ENCODE measurements at regions not wholly inside any gene's neighbourhood (a gene's known extent, or its start where the extent isn't known, plus 50 kb on each side); places are given as distances from the start of the nearest gene placed in this dataset.

DNA sequence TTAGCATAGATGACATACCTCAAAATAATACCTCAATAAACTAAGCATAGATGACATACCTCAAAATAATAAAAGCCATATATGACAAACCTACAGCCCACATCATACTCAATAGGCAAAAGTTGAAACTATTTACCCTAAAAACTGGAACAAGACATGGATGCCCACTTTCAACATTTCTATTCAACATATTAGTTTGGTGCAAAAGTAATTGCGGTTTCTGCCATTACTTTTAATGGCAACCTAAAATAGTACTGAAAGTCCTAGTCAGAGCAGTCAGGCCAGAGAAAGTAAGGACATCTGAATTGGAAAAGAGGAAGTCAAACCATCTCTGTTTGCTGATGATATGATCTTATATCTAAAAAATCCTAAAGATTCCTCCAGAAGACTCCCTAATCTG lies 250.4 kb downstream of the RAB28 start:
- TF ChIP-seq SNRNP70 (optimal IDR thresholded peaks at IDR 0.05; ENCODE audit: low read depth, low read length) (no peak), ZBTB40 (IDR thresholded peaks at IDR 0.05) (peak; percentile 60), ZBTB40 (CRISPR knock-in tag; IDR thresholded peaks at IDR 0.05) (no peak), ZNF143 (CRISPR knock-in tag; IDR thresholded peaks at IDR 0.05) (no peak)
- H3K27me3 ChIP-seq (ENCODE audit: control insufficient read depth in 2 of 2, insufficient read depth in 2 of 2, low read length in 2 of 2) = no peaks in the 10 kb centered on the region
- H3K27ac ChIP-seq (ENCODE audit: extremely low read depth, low read depth, low read length) = no peak overlapping the region
- 0% methylated on average over 1 of the region's 1 CpG for WGBS (ENCODE audit: insufficient coverage, low coverage, missing lambda C conversion rate)
- FAIRE-seq (no peak), ATAC-seq (no peak), DNase-seq (ENCODE audit: extremely low read depth in 1 of 4, low spot score in 3 of 4) (no peak)
- H3K36me3 ChIP-seq (ENCODE audit: control insufficient read depth, insufficient read depth, low read length) = no peaks in the 10 kb centered on the region
- H3K4me1 ChIP-seq (replicated peaks in 1 of 2; ENCODE audit: control insufficient read depth in 2 of 2, insufficient read depth in 2 of 2, low read length in 2 of 2) = no peaks in the 10 kb centered on the region
- no peak overlapping the region for H2AFZ ChIP-seq (ENCODE audit: low read depth, low read length)
- H3K9me3 ChIP-seq (replicated peaks; ENCODE audit: control insufficient read depth, insufficient read depth, low read depth, low read length) = no peaks in the 10 kb centered on the region
- no peak overlapping the region for H3K9ac ChIP-seq (ENCODE audit: insufficient read depth in 1 of 2, low read depth in 2 of 2, low read length in 2 of 2)
- intact Hi-C loops (cut with micrococcal nuclease) (no loop called here), in situ Hi-C loops (cut with MboI) (no loop called here)
- ChIA-PET POLR2A (no interaction called here), CTCF (ENCODE audit: low intra/inter-chr PET ratio) (no interaction called here)
- H3K4me3 ChIP-seq = no peak overlapping the region
- no peak overlapping the region for H3K4me2 ChIP-seq (ENCODE audit: insufficient read depth, low read length)
- no peaks in the 10 kb centered on the region for H3K9me1 ChIP-seq (ENCODE audit: control insufficient read depth, insufficient read depth, low read length)
- H3K79me2 ChIP-seq (ENCODE audit: control insufficient read depth, insufficient read depth, low read length) = no peaks in the 10 kb centered on the region
- no TSS peak for BruUV-seq (replicated peaks)
- H4K20me1 ChIP-seq (replicated peaks; ENCODE audit: control insufficient read depth, insufficient read depth, low read length) = no peaks in the 10 kb centered on the region

Data from K562 (cell line).